ENCODE measurements at regions not wholly inside any gene's neighbourhood (a gene's known extent, or its start where the extent isn't known, plus 50 kb on each side); places are given as distances from the start of the nearest gene placed in this dataset.

GRCh38 chr9:108213511-108213910 is 642.3 kb downstream of the ACTL7B start:
- DNase-seq = no peak

- DNase-seq = no peak
Measured at GRCh38 chr9:108212184-108212583, 643.6 kb downstream of the ACTL7B start.

GRCh38 chr9:108211411-108211955 is 644.3 kb downstream of the ACTL7B start:
- no peak for DNase-seq

- DNase-seq = peak; percentile 3
Measured at GRCh38 chr9:108209132-108209685, 646.6 kb downstream of the ACTL7B start.

GRCh38 chr9:108207561-108208165 is 648.1 kb downstream of the ACTL7B start:
- no peak for DNase-seq

GRCh38 chr9:108205276-108205675 is 650.5 kb downstream of the ACTL7B start:
- no peak for DNase-seq

- DNase-seq = no peak
Measured at GRCh38 chr9:108197899-108198298, 657.9 kb downstream of the ACTL7B start.

- no peak for DNase-seq
Measured at GRCh38 chr9:108197008-108197365, 658.8 kb downstream of the ACTL7B start.

- DNase-seq = no peak
Measured at GRCh38 chr9:108196332-108197007, 659.3 kb downstream of the ACTL7B start.

- DNase-seq = no peak
Measured at GRCh38 chr9:108194154-108194553, 661.6 kb downstream of the ACTL7B start.

GRCh38 chr9:108193026-108193710 is 662.6 kb downstream of the ACTL7B start:
- DNase-seq = no peak

GRCh38 chr9:108191065-108191464 is 664.7 kb downstream of the ACTL7B start:
- no peak for DNase-seq

GRCh38 chr9:108188976-108189375 is 666.8 kb downstream of the ACTL7B start:
- DNase-seq = no peak

- no peak for DNase-seq
Measured at GRCh38 chr9:108188482-108188881, 667.3 kb downstream of the ACTL7B start.

GRCh38 chr9:108186642-108187395 is 669.0 kb downstream of the ACTL7B start:
- DNase-seq = no peak

- DNase-seq = no peak
Measured at GRCh38 chr9:108185613-108186012, 670.2 kb downstream of the ACTL7B start.

- no peak for DNase-seq
Measured at GRCh38 chr9:108184941-108185340, 670.8 kb downstream of the ACTL7B start.

- DNase-seq = no peak
Measured at GRCh38 chr9:108184009-108184408, 671.8 kb downstream of the ACTL7B start.

- no peak for DNase-seq
Measured at GRCh38 chr9:108182950-108183381, 672.8 kb downstream of the ACTL7B start.

GRCh38 chr9:108182270-108182669 is 673.5 kb downstream of the ACTL7B start:
- no peak for DNase-seq

- DNase-seq = no peak
Measured at GRCh38 chr9:108181441-108181840, 674.3 kb downstream of the ACTL7B start.

GRCh38 chr9:108180541-108180940 is 675.2 kb downstream of the ACTL7B start:
- DNase-seq = peak; percentile 30

GRCh38 chr9:108178318-108178717 is 677.5 kb downstream of the ACTL7B start:
- no peak for DNase-seq

Measured in NCI-H345 (cell line).